ENCODE measurements at regions not wholly inside any gene's neighbourhood (a gene's known extent, or its start where the extent isn't known, plus 50 kb on each side); places are given as distances from the start of the nearest gene placed in this dataset.

DNA sequence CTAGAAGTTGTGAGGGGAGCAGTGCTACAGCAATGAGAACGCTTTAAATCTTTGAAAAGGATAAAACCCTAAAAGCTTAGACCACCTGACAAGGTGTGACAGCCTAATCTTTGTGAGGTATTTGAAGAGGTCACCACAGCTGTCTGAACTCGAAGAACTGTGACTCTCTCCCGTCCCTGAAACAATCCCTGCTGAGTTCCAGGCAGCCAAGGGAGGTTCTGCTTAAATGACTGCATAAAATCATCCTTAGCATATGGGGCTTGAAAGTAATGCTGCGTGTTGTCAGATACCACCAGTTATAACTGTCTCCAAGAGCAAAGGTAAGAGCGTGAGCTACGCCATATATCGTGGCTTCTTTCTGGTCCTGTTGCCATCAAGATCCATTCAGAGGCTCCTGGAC lies 696.3 kb downstream of the PCDH7 start:
- H3K36me3 ChIP-seq (ENCODE audit: low read depth): no peaks in the 10 kb centered on the region
- H3K9ac ChIP-seq: no peak overlapping the region
- no peak for TF ChIP-seq EZH2 (IDR thresholded peaks at IDR 0.05; ENCODE audit: insufficient read depth, poor library complexity, severe bottlenecking)
- in situ Hi-C loops (cut with MboI): no loop called here
- H3K4me1 ChIP-seq (ENCODE audit: insufficient read depth): no peaks in the 10 kb centered on the region
- DNase-seq: no peak
- 15 to 20% methylated on average over 7 of the region's 7 CpGs for WGBS, 2 experiments (ENCODE audit: low coverage in 1 of 2, low lambda C conversion rate in 2 of 2, missing lambda C conversion rate in 2 of 2)
- H4K20me1 ChIP-seq (ENCODE audit: insufficient read depth): no peaks in the 10 kb centered on the region
- H3K79me2 ChIP-seq (ENCODE audit: insufficient read depth): no peaks in the 10 kb centered on the region
- no peaks in the 10 kb centered on the region for H3F3A ChIP-seq (ENCODE audit: insufficient read depth)
- no peaks in the 10 kb centered on the region for H3K27me3 ChIP-seq (replicated peaks; ENCODE audit: insufficient read depth)
- H2AFZ ChIP-seq: no peak overlapping the region
- H3K4me2 ChIP-seq (ENCODE audit: unreplicated experiment): no peak overlapping the region
- no peak overlapping the region for H3K27ac ChIP-seq
- H3K9me3 ChIP-seq (ENCODE audit: low read depth): peaks cover 4% of the 10 kb centered on the region
- no peak overlapping the region for H3K4me3 ChIP-seq
- H3K9me2 ChIP-seq (ENCODE audit: insufficient read depth): no peaks in the 10 kb centered on the region

DNA sequence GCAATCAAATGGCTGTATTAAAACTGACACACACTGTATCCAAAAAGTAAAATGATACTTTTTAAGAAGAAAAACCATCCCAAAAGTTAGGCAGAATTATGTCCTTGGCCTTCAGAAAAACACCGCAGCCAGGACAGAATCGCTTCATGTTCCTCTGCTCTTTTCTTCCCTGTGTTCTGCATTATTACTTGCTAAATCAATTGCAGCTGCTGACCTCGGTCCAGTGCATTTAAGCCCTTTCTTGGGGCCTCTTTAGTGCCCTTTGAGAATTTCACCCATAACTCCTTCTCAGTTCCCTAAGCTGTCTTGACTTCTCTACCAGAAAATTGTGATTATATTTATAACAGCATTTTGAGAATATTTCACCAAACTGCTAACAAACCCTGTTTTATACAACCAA lies 696.9 kb downstream of the PCDH7 start:
- Histone ChIP-seq H3K9me3 (ENCODE audit: low read depth) (peaks cover 4% of the 10 kb centered on the region), H4K20me1 (ENCODE audit: insufficient read depth) (no peaks in the 10 kb centered on the region), H3K4me3 (no peak overlapping the region), H3K4me2 (ENCODE audit: unreplicated experiment) (no peak overlapping the region), H3K4me1 (ENCODE audit: insufficient read depth) (no peaks in the 10 kb centered on the region), H2AFZ (no peak overlapping the region), H3K79me2 (ENCODE audit: insufficient read depth) (no peaks in the 10 kb centered on the region), H3K36me3 (ENCODE audit: low read depth) (no peaks in the 10 kb centered on the region), H3K27ac (no peak overlapping the region), H3F3A (ENCODE audit: insufficient read depth) (no peaks in the 10 kb centered on the region), H3K9me2 (ENCODE audit: insufficient read depth) (no peaks in the 10 kb centered on the region), H3K27me3 (replicated peaks; ENCODE audit: insufficient read depth) (no peaks in the 10 kb centered on the region), H3K9ac (no peak overlapping the region)
- WGBS, 2 experiments (ENCODE audit: low coverage in 1 of 2, low lambda C conversion rate in 2 of 2, missing lambda C conversion rate in 2 of 2): 27 to 29% methylated on average over 3 of the region's 3 CpGs
- TF ChIP-seq EZH2 (IDR thresholded peaks at IDR 0.05; ENCODE audit: insufficient read depth, poor library complexity, severe bottlenecking) (no peak), EZH2phosphoT487 (IDR thresholded peaks at IDR 0.05; ENCODE audit: insufficient read depth, low read depth) (no peak)
- in situ Hi-C loops (cut with MboI): no loop called here
- no peak for DNase-seq

DNA sequence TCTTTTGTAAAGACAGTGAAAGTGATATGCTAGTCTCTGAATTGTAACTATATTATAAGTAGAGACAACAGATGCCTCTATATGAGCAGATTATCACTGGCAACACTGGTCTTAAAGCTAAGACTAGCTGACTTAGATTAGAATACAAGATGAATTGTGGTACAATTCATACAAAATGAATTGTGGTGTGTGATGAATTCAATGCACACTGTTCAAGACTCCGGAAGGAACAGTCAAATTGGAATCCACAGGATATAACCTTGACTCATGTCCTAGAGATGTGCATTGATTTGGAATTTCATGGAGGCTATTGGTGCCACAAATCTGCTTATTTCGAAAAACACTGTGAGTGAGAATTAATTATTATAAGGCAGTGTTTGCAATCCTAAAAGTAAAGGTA lies 701.8 kb downstream of the PCDH7 start:
- no peak overlapping the region for H3K4me3 ChIP-seq
- in situ Hi-C loops (cut with MboI): no loop called here
- no peak overlapping the region for H2AFZ ChIP-seq
- H3K9ac ChIP-seq: no peak overlapping the region
- no peaks in the 10 kb centered on the region for H3K36me3 ChIP-seq (ENCODE audit: low read depth)
- DNase-seq: no peak
- peaks cover 9% of the 10 kb centered on the region for H3K9me3 ChIP-seq (ENCODE audit: low read depth)
- no peak overlapping the region for H3K4me2 ChIP-seq (ENCODE audit: unreplicated experiment)
- no peaks in the 10 kb centered on the region for H3F3A ChIP-seq (ENCODE audit: insufficient read depth)
- H3K27me3 ChIP-seq (replicated peaks; ENCODE audit: insufficient read depth): no peaks in the 10 kb centered on the region
- WGBS, 2 experiments (ENCODE audit: low coverage in 1 of 2, low lambda C conversion rate in 2 of 2, missing lambda C conversion rate in 2 of 2): 18 to 20% methylated on average over 2 of the region's 2 CpGs
- no peaks in the 10 kb centered on the region for H4K20me1 ChIP-seq (ENCODE audit: insufficient read depth)
- no peak overlapping the region for H3K27ac ChIP-seq
- H3K79me2 ChIP-seq (ENCODE audit: insufficient read depth): no peaks in the 10 kb centered on the region
- H3K4me1 ChIP-seq (ENCODE audit: insufficient read depth): no peaks in the 10 kb centered on the region
- TF ChIP-seq EZH2phosphoT487 (IDR thresholded peaks at IDR 0.05; ENCODE audit: insufficient read depth, low read depth) (no peak), EZH2 (IDR thresholded peaks at IDR 0.05; ENCODE audit: insufficient read depth, poor library complexity, severe bottlenecking) (no peak)
- H3K9me2 ChIP-seq (ENCODE audit: insufficient read depth): no peaks in the 10 kb centered on the region

DNA sequence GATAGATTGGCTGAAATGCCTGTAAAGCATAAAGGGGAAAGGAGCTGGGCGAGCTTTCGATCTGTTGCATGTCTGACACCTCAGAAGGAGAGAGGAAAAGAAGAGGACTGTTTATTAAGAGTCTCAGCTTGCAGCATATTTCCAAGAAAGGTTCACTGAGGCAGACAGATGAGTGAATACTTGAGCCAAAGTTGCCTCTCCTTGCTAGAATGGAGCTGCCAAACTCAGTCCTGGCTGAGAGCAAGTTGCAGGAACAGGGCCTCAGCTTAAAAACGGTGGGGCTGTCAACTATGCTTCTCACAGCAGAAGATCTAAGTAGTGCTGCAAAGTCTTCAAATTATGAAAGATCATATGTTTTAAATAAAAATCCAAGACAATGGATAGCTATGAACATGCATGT lies 707.5 kb downstream of the PCDH7 start:
- Histone ChIP-seq H3K9me2 (ENCODE audit: insufficient read depth) (no peaks in the 10 kb centered on the region), H3K4me2 (ENCODE audit: unreplicated experiment) (no peak overlapping the region), H3F3A (ENCODE audit: insufficient read depth) (no peaks in the 10 kb centered on the region), H3K9me3 (ENCODE audit: low read depth) (peaks cover 5% of the 10 kb centered on the region), H3K9ac (no peak overlapping the region), H3K27ac (no peak overlapping the region), H2AFZ (no peak overlapping the region), H4K20me1 (ENCODE audit: insufficient read depth) (no peaks in the 10 kb centered on the region), H3K4me1 (ENCODE audit: insufficient read depth) (no peaks in the 10 kb centered on the region), H3K36me3 (ENCODE audit: low read depth) (no peaks in the 10 kb centered on the region), H3K4me3 (no peak overlapping the region), H3K79me2 (ENCODE audit: insufficient read depth) (no peaks in the 10 kb centered on the region), H3K27me3 (replicated peaks; ENCODE audit: insufficient read depth) (no peaks in the 10 kb centered on the region)
- DNase-seq: no peak
- in situ Hi-C loops (cut with MboI): no loop called here
- 12 to 14% methylated on average over 3 of the region's 3 CpGs for WGBS, 2 experiments (ENCODE audit: low coverage in 1 of 2, low lambda C conversion rate in 2 of 2, missing lambda C conversion rate in 2 of 2)
- no peak for TF ChIP-seq EZH2phosphoT487 (IDR thresholded peaks at IDR 0.05; ENCODE audit: insufficient read depth, low read depth)
- TF ChIP-seq EZH2 (IDR thresholded peaks at IDR 0.05; ENCODE audit: insufficient read depth, poor library complexity, severe bottlenecking): no peak

DNA sequence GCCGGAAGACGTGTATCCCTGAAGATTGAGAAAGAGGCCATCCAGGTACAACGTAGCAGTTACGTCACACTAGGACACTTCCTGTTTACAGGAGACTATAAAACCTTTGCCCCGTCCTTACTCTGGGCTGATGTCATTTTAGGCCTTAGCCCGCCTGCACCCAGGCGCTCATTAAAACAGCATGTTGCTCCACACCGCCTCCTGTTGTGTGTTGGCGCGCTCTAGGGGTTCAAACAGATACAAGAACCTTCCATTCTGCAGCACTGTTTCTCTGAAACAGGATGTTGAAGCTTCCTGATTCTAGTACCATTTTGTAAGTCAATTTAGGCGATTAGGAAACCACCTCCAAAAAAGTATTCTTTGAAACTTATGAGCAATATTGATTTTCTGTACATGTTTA lies 722.1 kb downstream of the PCDH7 start:
- no peaks in the 10 kb centered on the region for H3F3A ChIP-seq (ENCODE audit: insufficient read depth)

More for the DNA sequence above, 722.1 kb downstream of the PCDH7 start:
- DNase-seq: no peak
- Histone ChIP-seq H3K79me2 (ENCODE audit: insufficient read depth) (no peaks in the 10 kb centered on the region), H3K9ac (no peak overlapping the region), H3K36me3 (ENCODE audit: low read depth) (no peaks in the 10 kb centered on the region), H3K27ac (no peak overlapping the region), H3K9me3 (ENCODE audit: low read depth) (peaks cover under 1% of the 10 kb centered on the region), H3K4me1 (ENCODE audit: insufficient read depth) (no peaks in the 10 kb centered on the region), H3K4me3 (no peak overlapping the region), H3K9me2 (ENCODE audit: insufficient read depth) (no peaks in the 10 kb centered on the region), H4K20me1 (ENCODE audit: insufficient read depth) (no peaks in the 10 kb centered on the region), H3K27me3 (replicated peaks; ENCODE audit: insufficient read depth) (no peaks in the 10 kb centered on the region), H3K4me2 (ENCODE audit: unreplicated experiment) (no peak overlapping the region), H2AFZ (no peak overlapping the region)
- WGBS, 2 experiments (ENCODE audit: low coverage in 1 of 2, low lambda C conversion rate in 2 of 2, missing lambda C conversion rate in 2 of 2): 36 to 48% methylated on average over 11 of the region's 11 CpGs
- TF ChIP-seq EZH2 (IDR thresholded peaks at IDR 0.05; ENCODE audit: insufficient read depth, poor library complexity, severe bottlenecking) (no peak), EZH2phosphoT487 (IDR thresholded peaks at IDR 0.05; ENCODE audit: insufficient read depth, low read depth) (no peak)
- in situ Hi-C loops (cut with MboI): no loop called here
